ENCODE measurements at regions not wholly inside any gene's neighbourhood (a gene's known extent, or its start where the extent isn't known, plus 50 kb on each side); places are given as distances from the start of the nearest gene placed in this dataset.

DNA sequence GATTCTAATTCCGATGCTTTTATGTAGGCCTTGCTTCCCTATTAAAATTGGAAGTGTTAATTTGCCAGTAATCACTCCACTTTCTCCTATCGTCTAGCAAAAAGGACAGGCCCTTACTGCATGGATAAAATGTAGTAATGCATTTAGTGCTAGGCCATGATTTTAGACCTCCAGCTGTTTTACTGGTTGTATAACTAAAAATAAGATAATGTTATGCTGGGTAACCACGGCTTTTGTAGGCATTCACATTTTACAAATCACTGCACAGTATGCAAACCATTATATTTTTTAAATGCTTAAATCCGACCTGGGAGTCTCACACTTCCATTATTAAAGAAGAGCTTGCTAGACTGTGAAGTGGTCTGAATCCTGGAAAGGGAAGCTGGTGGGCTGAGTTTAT, 179.5 kb downstream of the TFAP2A start:
- no peak for DNase-seq

GRCh38 chr6:10230531-10230930, 184.3 kb downstream of the TFAP2A start:
- DNase-seq: no peak

GRCh38 chr6:10223841-10224240, 191.0 kb downstream of the TFAP2A start:
- no peak for DNase-seq

- DNase-seq: no peak
Measured at GRCh38 chr6:10221178-10221577, 193.7 kb downstream of the TFAP2A start.

- no peak for DNase-seq
Measured at GRCh38 chr6:10219510-10219909, 195.4 kb downstream of the TFAP2A start.

DNA sequence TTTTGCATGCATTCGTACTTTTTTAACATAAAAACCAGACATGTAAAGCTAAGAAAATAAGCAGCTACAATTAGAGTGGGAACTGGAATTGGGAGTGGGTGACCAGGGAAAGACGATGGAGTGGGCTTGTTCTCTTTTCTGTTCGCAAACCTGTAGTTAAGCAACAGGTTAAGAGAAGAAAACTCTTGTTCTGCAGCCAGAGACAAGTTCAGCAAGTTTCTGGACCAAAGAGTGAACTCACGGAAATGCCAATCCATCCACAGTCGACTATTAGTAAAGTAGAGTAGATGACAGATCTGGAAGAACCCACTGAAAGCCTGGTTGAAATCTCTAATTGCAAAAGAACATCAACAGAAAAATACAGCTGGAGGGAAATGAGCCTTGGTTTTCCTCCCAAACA, 197.8 kb downstream of the TFAP2A start:
- no peak for DNase-seq

- no peak for DNase-seq
Measured at GRCh38 chr6:10215326-10216110, 199.4 kb downstream of the TFAP2A start.

DNA sequence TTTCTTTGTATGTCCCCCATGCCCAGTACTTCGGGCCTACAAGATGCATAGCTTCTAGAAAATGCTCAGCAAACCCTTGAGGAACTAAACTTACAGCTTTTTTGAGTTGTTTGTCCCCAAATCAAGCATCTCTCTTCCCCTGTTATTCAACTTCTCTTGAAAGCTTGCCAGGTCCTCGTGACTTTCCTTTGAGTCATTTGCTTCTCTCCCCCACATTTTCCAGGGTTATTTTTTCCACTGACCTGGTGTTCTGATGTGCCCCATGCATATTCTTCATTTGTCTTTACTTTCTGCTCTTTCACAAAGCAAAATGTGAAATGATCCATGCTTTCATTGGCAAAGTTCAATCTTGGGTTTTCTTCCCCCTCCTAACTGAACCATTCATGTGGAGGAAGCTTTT, 204.8 kb downstream of the TFAP2A start:
- no peak for DNase-seq

- DNase-seq: no peak
Measured at GRCh38 chr6:10205892-10206291, 209.0 kb downstream of the TFAP2A start.

DNA sequence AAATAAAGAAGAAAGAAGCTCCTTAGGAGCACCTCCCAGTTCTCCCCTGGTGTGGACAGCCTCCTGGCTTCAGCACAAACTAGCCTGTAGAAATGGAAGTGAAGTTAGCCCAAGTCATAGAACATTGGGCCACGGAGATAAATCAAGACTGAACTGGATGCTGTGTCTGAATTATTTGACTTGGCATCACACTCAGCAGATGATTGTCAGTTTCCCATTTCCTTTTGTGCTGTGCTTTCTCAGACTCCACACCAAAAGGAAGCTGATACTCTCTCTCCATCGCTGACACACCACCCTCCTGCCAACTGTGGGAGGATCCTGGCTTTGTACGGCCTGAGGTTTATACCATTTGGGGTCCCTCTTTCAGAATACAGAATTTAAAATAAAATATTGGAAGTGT, 209.8 kb downstream of the TFAP2A start:
- no peak for DNase-seq

DNA sequence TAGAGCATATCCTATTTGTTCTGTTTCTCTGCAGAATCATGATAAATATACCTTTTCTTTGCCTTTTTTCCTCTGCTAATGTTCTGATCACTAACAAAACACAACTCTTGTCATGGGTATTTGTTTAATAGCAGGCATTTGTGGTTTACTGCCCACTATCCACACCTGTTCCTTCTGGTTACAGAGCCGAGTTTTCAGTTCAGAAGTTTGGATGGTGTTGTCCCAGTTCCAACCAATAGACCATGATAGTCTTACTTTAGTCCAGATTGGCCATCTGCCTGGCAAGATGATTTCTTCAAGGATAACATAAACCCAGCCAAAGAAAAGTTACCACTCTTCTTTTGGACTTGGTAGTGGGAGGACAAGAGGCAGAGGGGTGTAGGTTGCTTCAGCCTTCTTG, 211.2 kb downstream of the TFAP2A start:
- DNase-seq: no peak

GRCh38 chr6:10202581-10202980, 212.3 kb downstream of the TFAP2A start:
- DNase-seq: no peak

DNA sequence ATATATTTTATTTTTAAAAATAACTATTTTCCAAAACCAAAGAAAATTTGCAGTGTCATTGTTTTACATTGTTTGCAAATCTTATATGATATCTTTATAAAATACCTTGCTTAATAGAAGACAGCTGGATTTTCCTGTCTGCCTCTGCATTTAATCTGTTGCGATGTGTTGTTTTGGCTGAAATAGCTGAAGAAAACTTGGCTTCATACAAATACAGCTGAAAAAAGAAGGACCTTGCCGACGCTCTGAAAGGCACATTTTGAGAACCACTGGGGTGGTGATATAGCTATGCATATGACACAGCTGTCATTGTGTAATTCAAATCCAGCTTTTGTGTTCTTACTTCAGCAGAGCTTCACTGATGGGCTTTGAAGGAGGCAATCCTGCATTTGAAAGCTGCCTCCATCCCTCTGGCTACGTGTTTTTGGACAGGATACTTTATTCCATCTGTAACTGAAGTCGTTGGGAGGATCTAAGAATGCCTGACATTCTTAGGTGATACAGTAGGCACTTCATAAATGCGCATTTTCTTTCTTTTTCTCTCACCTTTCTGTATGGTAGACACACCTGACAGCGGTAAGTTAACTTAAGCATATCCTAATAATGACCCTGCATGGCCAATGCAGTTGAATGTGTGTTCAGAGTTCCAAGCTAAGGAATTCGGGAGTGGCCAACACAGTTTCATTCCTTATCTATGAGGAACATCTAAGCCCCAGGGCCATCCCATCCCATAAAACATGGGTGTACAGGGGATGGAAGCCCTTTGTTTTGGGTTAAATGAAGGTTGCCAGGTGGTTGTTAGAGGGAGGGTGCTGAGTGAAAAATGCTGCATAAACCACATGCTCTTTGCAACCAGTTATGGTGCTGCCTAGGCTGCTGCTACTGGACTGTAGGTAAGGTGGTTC, 213.0 kb downstream of the TFAP2A start:
- DNase-seq: no peak

- no peak for DNase-seq
Measured at GRCh38 chr6:10196090-10196489, 218.8 kb downstream of the TFAP2A start.

GRCh38 chr6:10194816-10195672, 219.8 kb downstream of the TFAP2A start:
- no peak for DNase-seq

GRCh38 chr6:10193321-10193720, 221.6 kb downstream of the TFAP2A start:
- no peak for DNase-seq

DNA sequence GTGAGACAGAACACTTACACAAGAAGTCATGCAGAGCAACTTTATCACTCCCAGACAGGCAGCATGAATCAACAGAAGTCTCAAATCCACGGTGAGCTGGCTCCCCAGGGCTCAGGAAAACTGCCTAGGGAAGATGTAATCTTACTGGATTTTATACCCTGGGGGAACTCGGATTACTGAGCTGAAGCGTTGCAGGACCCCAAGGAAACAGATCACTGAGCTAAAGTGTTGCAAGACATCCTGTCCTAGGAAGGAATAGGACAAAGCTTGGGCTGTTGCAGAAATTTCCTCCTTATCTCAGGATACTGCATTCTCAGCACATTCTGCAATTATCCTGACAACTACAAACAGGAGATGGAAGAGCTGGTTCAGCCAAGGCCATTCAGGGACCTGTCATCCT, 224.8 kb downstream of the TFAP2A start:
- DNase-seq: no peak

DNA sequence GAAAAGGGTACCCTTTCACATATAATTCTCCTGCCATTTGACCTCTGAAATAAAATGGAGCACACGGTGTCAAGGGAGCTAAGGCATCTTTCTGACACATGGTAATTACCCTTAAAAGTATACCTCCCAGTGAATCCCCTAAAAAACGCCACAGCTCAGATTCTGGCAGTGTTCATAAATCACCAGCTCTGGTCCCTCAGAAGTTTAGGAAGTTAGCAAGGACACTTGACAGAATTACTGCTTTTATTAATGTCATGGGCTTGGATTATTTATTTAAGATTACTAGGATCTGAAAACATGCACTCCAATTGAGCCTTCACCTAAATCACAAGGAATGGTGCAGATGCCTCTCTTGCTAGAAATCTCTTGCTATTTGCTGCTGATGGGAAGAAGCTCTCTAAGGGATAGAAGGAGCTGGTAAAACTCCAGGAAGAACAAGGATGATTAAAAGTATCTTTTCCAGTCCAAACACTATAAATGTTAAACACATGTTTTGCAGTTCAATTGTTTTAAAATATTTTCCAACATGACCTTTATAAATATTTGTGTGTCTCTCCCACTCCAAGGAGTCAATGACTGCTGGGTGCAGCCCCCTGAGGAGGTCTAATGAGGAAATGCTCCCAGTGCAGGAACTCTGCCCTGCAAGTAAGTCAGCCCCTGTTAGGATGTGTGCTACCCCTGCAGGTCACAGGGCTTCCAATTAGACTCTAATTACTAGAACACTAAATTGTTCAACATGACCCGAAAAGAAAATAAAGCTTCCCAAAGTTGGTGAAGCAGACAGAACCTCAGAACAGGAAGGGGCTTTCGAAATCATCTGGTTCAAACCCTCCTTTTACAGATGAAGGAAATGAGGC, 230.3 kb downstream of the TFAP2A start:
- DNase-seq: no peak

- DNase-seq: no peak
Measured at GRCh38 chr6:10180138-10181074, 234.5 kb downstream of the TFAP2A start.

GRCh38 chr6:10177704-10178103, 237.2 kb downstream of the TFAP2A start:
- DNase-seq: no peak

GRCh38 chr6:10175362-10175761, 239.5 kb downstream of the TFAP2A start:
- no peak for DNase-seq
